ENCODE measurements at regions not wholly inside any gene's neighbourhood (a gene's known extent, or its start where the extent isn't known, plus 50 kb on each side); places are given as distances from the start of the nearest gene placed in this dataset.

- DNase-seq (ENCODE audit: low read depth) (no peak), FAIRE-seq (no peak)
- H3K4me3 Mint-ChIP-seq (ENCODE audit: unreplicated experiment) = no peak overlapping the region
- H3K9me3 Mint-ChIP-seq (ENCODE audit: unreplicated experiment) = no peaks in the 10 kb centered on the region
- Histone ChIP-seq H3K27ac (ENCODE audit: low read depth, low read length) (no peak overlapping the region), H3K4me1 (ENCODE audit: insufficient read depth, low read length) (no peaks in the 10 kb centered on the region), H3K4me2 (ENCODE audit: low read length) (no peak overlapping the region), H4K20me1 (ENCODE audit: insufficient read depth, low read length) (no peaks in the 10 kb centered on the region), H3K4me3 (ENCODE audit: insufficient read depth, low read depth, low read length) (no peak overlapping the region), H3K36me3 (ENCODE audit: insufficient read depth, low read length) (no peaks in the 10 kb centered on the region), H3K79me2 (ENCODE audit: insufficient read depth, low read length) (no peaks in the 10 kb centered on the region), H2AFZ (ENCODE audit: low read depth, low read length) (no peak overlapping the region), H3K9me3 (ENCODE audit: insufficient read depth, low read depth, low read length) (no peaks in the 10 kb centered on the region), H3K27me3 (ENCODE audit: insufficient read depth, low read length) (no peaks in the 10 kb centered on the region), H3K9ac (ENCODE audit: low read length) (no peak overlapping the region)
- peaks cover 17% of the 10 kb centered on the region for H3K27me3 Mint-ChIP-seq (ENCODE audit: low read depth, unreplicated experiment)
- H3K36me3 Mint-ChIP-seq (ENCODE audit: low read depth, unreplicated experiment) = no peaks in the 10 kb centered on the region
- H3K27ac Mint-ChIP-seq (ENCODE audit: unreplicated experiment) = no peak overlapping the region
- peaks cover 11% of the 10 kb centered on the region for H3K4me1 Mint-ChIP-seq (ENCODE audit: low read depth, unreplicated experiment)
- TF ChIP-seq EZH2 (IDR thresholded peaks at IDR 0.05; ENCODE audit: insufficient read depth, low read length) = no peak
- TF ChIP-seq CTCF (IDR thresholded peaks at IDR 0.05; ENCODE audit: insufficient read depth, low read depth, low read length) = no peak
Measured at GRCh38 chr2:15817748-15818147, 122.6 kb upstream of the MYCN start.

GRCh38 chr2:15818318-15818753 is 122.0 kb upstream of the MYCN start:
- no peaks in the 10 kb centered on the region for H4K20me1 ChIP-seq (ENCODE audit: insufficient read depth, low read length)
- Mint-ChIP-seq H3K9me3 (ENCODE audit: unreplicated experiment) (no peaks in the 10 kb centered on the region), H3K4me3 (ENCODE audit: unreplicated experiment) (no peak overlapping the region), H3K4me1 (ENCODE audit: low read depth, unreplicated experiment) (peaks cover 11% of the 10 kb centered on the region), H3K27ac (ENCODE audit: unreplicated experiment) (no peak overlapping the region), H3K27me3 (ENCODE audit: low read depth, unreplicated experiment) (peaks cover 17% of the 10 kb centered on the region), H3K36me3 (ENCODE audit: low read depth, unreplicated experiment) (no peaks in the 10 kb centered on the region)
- no peak overlapping the region for H3K9ac ChIP-seq (ENCODE audit: low read length)
- H3K27me3 ChIP-seq (ENCODE audit: insufficient read depth, low read length) = no peaks in the 10 kb centered on the region
- H3K4me1 ChIP-seq (ENCODE audit: insufficient read depth, low read length) = no peaks in the 10 kb centered on the region
- TF ChIP-seq CTCF (IDR thresholded peaks at IDR 0.05; ENCODE audit: insufficient read depth, low read depth, low read length) (no peak), EZH2 (IDR thresholded peaks at IDR 0.05; ENCODE audit: insufficient read depth, low read length) (no peak)
- no peak overlapping the region for H3K27ac ChIP-seq (ENCODE audit: low read depth, low read length)
- no peaks in the 10 kb centered on the region for H3K9me3 ChIP-seq (ENCODE audit: insufficient read depth, low read depth, low read length)
- no peak overlapping the region for H3K4me3 ChIP-seq (ENCODE audit: insufficient read depth, low read depth, low read length)
- no peaks in the 10 kb centered on the region for H3K36me3 ChIP-seq (ENCODE audit: insufficient read depth, low read length)
- H2AFZ ChIP-seq (ENCODE audit: low read depth, low read length) = no peak overlapping the region
- DNase-seq (ENCODE audit: low read depth) (no peak), FAIRE-seq (no peak)
- no peak overlapping the region for H3K4me2 ChIP-seq (ENCODE audit: low read length)
- H3K79me2 ChIP-seq (ENCODE audit: insufficient read depth, low read length) = no peaks in the 10 kb centered on the region

- no peaks in the 10 kb centered on the region for H3K36me3 Mint-ChIP-seq (ENCODE audit: low read depth, unreplicated experiment)
- H3K9ac ChIP-seq (ENCODE audit: low read length) = no peak overlapping the region
- no peak overlapping the region for H2AFZ ChIP-seq (ENCODE audit: low read depth, low read length)
- no peak overlapping the region for H3K27ac ChIP-seq (ENCODE audit: low read depth, low read length)
- peaks cover 10% of the 10 kb centered on the region for H3K4me1 Mint-ChIP-seq (ENCODE audit: low read depth, unreplicated experiment)
- TF ChIP-seq EZH2 (IDR thresholded peaks at IDR 0.05; ENCODE audit: insufficient read depth, low read length) (no peak), CTCF (IDR thresholded peaks at IDR 0.05; ENCODE audit: insufficient read depth, low read depth, low read length) (no peak)
- peaks cover 18% of the 10 kb centered on the region for H3K27me3 Mint-ChIP-seq (ENCODE audit: low read depth, unreplicated experiment)
- H3K79me2 ChIP-seq (ENCODE audit: insufficient read depth, low read length) = no peaks in the 10 kb centered on the region
- no peak overlapping the region for H3K4me3 Mint-ChIP-seq (ENCODE audit: unreplicated experiment)
- DNase-seq (ENCODE audit: low read depth) (no peak), FAIRE-seq (no peak)
- no peaks in the 10 kb centered on the region for H3K9me3 Mint-ChIP-seq (ENCODE audit: unreplicated experiment)
- H3K36me3 ChIP-seq (ENCODE audit: insufficient read depth, low read length) = no peaks in the 10 kb centered on the region
- H3K4me1 ChIP-seq (ENCODE audit: insufficient read depth, low read length) = no peaks in the 10 kb centered on the region
- H3K4me3 ChIP-seq (ENCODE audit: insufficient read depth, low read depth, low read length) = no peak overlapping the region
- no peak overlapping the region for H3K27ac Mint-ChIP-seq (ENCODE audit: unreplicated experiment)
- H4K20me1 ChIP-seq (ENCODE audit: insufficient read depth, low read length) = no peaks in the 10 kb centered on the region
- no peaks in the 10 kb centered on the region for H3K27me3 ChIP-seq (ENCODE audit: insufficient read depth, low read length)
- H3K9me3 ChIP-seq (ENCODE audit: insufficient read depth, low read depth, low read length) = no peaks in the 10 kb centered on the region
- H3K4me2 ChIP-seq (ENCODE audit: low read length) = no peak overlapping the region
Measured at GRCh38 chr2:15818881-15819280, 121.5 kb upstream of the MYCN start.

All from astrocyte (in vitro differentiated cells and primary cell).